GM21526 (cell line): ENCODE measurements at regions not wholly inside any gene's neighbourhood (a gene's known extent, or its start where the extent isn't known, plus 50 kb on each side); places are given as distances from the start of the nearest gene placed in this dataset.

Experiments
- ATAC-seq: cut with Tn5 transposase; IDR thresholded peaks from one replicate; pipeline ENCODE4 v1.9.1; 2021; ENCODE audit warnings: moderate library complexity; ENCODE audit not compliant: unreplicated experiment, low FRiP score

- ATAC-seq = no peak
Measured at GRCh38 chr10:2674451-2674850, 392.9 kb upstream of the PFKP start.

GRCh38 chr10:2670864-2671263, 396.5 kb upstream of the PFKP start:
- ATAC-seq = no peak

DNA sequence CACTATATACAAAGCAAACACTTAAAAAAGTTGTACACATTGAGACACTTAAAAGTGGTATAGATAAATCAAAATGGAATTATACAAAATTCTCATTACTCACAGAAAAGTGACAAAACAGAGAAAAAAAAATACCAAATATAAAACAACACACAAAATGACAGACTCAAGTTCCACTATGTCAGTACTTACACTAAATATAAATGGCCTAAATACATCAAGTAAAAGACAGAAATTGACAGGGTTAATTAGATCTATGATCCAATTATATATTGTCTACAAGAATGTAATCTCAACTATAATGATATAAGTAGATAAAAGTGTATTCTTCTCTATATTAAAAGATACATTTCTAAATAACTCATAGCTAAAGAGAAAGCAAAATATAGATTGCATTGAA, 401.6 kb upstream of the PFKP start:
- ATAC-seq = no peak

DNA sequence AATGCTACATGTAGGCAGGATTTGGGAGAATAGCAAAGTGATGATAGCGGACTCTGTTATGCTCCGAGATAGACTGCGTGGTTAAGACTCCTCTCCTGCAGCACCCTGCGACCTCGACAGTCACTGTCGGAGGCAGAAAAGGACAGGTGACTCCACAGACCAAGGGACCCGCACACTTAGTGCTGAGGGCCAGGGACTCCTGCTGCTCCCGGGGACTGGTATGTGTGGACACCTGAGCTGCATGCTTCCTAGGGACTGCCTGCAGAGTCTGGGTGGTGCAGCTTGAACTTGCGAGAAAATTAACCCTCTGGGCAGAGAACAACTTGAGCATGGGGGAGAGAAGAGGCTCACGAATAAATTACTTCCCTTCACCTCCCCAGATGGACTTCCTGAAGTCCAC, 407.1 kb upstream of the PFKP start:
- no peak for ATAC-seq

- no peak for ATAC-seq
Measured at GRCh38 chr10:2659660-2660209, 407.6 kb upstream of the PFKP start.

- ATAC-seq = no peak
Measured at GRCh38 chr10:2658780-2659179, 408.6 kb upstream of the PFKP start.

DNA sequence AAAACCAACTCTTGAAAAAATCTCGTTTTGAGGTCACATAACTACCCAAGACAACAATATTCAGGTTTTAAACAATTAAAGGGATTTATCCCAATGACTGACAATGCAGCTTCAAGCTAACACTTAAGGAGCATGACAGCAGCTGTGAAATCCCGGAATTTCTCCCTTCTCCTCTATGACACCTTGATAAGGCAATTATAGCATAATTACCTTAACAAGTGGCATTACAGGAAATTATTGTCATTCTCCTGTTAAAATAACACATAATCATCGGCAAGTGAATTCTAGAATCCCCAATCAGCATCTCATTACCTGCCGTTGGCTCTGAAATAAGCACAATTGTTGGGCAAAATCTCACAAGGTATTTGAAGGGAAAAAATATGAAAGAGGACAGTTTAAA, 417.0 kb upstream of the PFKP start:
- ATAC-seq = no peak

GRCh38 chr10:2641028-2641427, 426.3 kb upstream of the PFKP start:
- ATAC-seq = no peak

GRCh38 chr10:2633630-2634029, 433.7 kb upstream of the PFKP start:
- ATAC-seq = no peak

- no peak for ATAC-seq
Measured at GRCh38 chr10:2631557-2632205, 435.7 kb upstream of the PFKP start.

DNA sequence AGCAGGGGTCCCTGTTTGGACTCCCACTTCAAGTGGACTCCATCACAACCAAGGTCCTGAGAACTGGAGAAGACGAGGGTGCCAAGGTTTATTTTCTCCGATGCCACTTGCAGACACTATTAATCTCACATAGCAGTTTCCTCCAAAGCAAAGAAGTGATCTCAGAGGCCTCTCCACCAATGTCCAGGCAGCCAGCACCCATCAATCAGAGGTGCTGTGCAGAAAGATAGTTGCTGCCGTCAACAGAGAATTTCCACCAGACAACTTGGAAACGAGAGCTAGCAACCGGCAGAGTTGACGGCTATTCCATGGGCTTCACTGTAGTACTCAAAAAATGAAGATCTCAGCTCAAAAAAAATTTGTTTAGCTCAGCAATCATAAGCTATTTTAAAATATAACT, 438.6 kb upstream of the PFKP start:
- no peak for ATAC-seq

- no peak for ATAC-seq
Measured at GRCh38 chr10:2627969-2628368, 439.4 kb upstream of the PFKP start.

- ATAC-seq = no peak
Measured at GRCh38 chr10:2625094-2625493, 442.3 kb upstream of the PFKP start.

DNA sequence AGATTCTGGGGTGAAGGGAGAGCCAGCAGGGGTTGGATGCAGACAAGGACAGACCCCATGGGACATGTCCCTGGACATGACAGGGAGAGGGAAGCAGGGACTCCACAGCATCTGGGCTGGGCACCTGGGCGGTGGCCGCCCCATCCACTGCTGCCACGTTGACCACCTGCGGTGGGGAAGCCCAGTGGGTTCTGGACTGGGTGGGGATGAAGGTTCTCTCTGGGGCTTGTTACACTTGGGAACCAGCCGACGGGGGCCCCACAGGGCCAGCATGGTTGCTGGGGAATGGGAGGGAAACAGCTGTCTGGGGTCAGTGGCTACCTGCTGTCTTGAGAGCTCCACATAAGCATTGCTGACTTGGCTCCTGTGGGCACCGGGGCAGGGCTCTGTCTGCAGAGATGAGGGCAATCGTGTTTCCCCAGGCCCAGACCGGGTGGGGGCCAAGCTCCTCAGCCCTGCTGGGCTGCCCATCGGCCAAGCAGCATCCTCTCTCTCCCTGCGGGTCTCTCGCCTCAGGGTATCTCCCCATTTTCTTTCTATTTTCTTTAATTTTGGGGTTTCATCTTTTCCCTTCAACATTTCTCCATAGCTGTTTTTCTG, 443.6 kb upstream of the PFKP start:
- no peak for ATAC-seq

- no peak for ATAC-seq
Measured at GRCh38 chr10:2620827-2621521, 446.4 kb upstream of the PFKP start.

GRCh38 chr10:2619916-2620315, 447.4 kb upstream of the PFKP start:
- ATAC-seq = no peak

DNA sequence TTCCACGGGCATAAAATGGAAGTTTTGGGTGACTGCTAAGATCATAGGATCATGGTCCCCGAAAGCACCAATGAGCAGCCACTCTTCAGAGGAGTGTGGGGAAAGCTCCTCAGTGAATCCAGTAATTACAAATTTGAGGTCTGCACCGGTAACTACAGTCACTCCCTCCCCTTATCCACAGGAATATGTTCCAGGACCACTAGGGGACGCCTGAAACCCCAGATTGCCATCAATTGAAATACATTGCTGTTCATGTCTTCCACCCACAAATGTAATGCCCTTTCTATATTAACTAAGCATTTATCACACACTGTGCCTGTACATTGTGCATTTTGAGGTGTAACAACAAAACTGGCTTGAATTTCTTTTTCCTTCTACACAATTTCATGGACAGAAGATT, 447.9 kb upstream of the PFKP start:
- no peak for ATAC-seq

DNA sequence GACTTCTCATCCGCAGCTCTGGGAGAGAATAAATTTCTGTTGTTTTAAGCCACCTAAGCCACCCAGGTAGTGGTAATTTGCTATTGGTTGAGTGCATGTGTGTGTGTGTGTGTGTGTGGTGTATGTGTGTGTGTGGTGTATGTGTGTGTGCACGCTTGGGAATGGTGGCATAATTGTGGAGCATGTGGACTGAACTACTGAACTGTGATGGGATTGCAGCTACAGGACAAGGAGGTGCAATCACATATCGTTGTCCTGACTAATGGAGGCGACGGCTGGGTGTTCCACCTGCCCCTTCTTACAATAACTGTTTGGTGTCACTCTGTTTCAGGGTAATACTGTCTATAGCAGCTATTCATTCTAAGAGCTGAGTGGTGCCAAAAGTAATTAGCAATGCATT, 448.7 kb upstream of the PFKP start:
- no peak for ATAC-seq

- no peak for ATAC-seq
Measured at GRCh38 chr10:2616215-2616614, 451.1 kb upstream of the PFKP start.

DNA sequence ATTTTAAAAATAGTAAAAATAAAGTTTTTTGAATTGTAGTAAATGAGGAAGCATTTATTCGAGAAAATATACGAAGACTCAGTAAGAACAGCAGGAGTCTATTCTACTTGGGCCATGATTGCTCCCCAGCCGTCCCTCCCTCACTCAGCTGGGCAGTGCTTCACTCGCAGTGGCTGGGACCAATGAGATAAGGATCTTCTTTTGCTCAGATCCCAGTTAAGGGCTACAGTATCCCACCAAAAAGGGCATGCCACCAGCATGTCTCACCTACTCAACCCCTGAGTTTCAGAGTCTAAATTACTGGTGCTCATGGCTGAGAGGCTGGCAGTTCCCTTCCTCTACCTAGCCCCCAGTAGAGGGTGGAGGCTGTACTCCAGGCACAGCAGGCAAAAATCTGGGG, 455.7 kb upstream of the PFKP start:
- no peak for ATAC-seq

DNA sequence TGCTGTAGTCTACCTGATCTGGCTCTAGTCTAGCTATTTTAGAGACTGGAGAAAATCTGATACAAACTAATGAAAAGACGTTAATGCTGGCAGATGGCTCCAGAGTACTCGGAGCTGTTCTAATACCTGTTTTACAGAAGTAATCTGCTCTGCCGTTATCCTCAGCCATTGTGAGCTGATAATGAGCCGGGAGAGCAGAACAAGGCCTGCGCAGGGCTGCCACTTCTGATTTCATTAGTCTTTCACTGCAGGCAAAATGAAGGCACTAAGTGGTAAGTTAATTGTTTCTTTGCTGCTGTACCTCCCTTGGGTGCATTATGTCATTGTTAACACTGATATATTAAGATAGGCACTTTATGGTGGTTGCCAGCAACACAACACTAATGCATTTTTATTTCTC, 456.4 kb upstream of the PFKP start:
- ATAC-seq = no peak

GRCh38 chr10:2604891-2605290, 462.5 kb upstream of the PFKP start:
- ATAC-seq = no peak
